GM21381 (cell line): ENCODE measurements at regions not wholly inside any gene's neighbourhood (a gene's known extent, or its start where the extent isn't known, plus 50 kb on each side); places are given as distances from the start of the nearest gene placed in this dataset.

Experiments used
- ATAC-seq: cut with Tn5 transposase; IDR thresholded peaks from one replicate; pipeline ENCODE4 v1.9.1; 2021; ENCODE audit warnings: mild to moderate bottlenecking, moderate library complexity; ENCODE audit not compliant: unreplicated experiment

DNA sequence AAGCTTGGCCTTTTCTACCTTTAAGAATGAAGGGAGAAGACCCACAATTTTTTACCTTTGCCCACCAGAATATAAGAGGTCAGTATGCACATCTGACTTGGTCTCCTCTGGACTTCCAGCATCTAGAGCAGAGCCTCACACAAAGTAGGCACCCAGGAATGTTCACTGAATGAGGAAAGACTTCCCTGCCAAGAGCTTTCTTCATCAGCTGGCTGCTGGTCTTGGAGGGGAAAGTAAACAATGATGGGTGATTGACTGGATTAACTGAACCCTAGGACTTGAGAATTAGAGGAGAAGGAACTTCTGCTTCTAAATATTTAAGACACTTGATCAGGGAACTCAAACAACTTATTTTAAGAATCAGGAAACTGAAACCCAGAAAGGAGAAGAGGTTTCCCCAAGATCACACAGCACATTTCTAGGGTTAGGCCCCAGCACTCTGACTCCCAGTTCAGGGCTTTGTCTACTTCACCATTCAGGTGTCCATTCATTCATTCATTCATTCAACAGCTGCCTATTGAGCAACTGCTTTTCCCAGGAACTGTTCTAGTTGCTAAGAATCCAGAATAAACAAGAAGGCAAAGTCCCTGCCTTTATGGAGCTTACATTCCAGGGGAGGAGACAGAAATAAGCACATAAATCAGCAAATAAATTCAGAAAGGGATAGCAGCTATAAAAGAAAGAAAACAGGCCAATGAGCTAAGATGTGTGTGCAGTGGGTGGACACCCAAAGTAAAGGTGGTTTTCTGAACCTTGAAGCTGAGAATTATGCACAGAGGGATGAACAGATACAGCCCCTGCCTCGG is 216.9 kb upstream of the LRFN2 start:
- ATAC-seq: no peak

DNA sequence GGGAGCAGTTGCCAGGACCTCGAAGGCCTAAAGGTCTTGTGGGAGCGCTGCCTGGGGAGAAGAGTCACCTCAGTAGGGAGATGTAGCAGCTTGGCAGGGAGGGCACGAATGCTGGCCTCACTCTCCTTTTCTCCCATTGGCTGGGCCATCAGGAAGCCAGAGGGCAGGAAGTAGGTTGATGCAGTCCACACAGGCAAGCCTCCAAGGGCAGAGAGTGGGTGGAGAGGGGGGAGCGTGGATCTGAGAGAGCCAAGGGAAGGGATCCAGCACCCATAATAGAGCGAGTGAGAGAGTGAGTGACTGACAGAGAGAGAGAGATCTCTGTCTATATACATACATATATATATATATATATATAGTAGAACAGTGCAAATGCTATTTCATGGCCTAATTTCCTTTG is 215.3 kb upstream of the LRFN2 start:
- ATAC-seq: no peak

DNA sequence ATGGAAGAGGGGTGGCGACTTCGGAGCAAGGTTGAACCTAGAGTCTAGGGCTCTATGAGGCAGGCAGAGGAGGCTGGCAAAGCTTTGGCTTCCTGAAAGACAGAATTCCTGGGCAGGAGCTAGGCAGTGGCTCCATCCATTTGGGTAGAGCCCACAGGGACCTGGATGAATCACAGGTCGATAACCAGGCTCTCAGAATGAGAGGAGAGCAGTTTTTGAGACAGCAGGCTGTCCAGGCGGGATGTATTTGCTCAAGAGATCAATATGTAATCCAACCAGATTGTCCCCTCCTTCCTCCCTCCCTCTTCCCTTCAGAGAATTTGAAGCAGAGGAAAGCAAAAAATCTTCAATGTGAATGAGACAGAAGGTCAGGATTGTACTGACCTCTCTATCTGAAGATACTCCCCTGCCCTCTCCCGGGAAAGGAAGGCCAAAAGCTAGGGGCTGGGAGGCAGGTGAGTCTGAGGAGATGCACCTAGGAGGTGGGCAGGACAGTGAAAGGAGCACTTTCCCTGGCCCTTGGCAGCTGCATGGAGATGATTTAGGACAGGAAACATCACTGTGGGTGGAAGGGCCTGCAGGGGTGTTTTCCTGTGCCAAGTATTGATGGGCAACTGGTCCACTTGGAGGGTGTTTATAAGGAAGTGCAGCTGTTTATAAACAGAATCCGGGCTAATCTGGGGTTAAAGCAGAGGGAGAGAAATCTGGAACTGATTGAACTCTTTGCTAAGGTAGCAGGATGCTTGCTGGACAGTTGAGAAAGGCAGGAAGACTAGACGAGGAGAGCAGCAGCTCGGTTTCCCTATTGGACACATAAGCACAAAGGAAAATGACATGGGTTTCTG is 212.4 kb upstream of the LRFN2 start:
- no peak for ATAC-seq

DNA sequence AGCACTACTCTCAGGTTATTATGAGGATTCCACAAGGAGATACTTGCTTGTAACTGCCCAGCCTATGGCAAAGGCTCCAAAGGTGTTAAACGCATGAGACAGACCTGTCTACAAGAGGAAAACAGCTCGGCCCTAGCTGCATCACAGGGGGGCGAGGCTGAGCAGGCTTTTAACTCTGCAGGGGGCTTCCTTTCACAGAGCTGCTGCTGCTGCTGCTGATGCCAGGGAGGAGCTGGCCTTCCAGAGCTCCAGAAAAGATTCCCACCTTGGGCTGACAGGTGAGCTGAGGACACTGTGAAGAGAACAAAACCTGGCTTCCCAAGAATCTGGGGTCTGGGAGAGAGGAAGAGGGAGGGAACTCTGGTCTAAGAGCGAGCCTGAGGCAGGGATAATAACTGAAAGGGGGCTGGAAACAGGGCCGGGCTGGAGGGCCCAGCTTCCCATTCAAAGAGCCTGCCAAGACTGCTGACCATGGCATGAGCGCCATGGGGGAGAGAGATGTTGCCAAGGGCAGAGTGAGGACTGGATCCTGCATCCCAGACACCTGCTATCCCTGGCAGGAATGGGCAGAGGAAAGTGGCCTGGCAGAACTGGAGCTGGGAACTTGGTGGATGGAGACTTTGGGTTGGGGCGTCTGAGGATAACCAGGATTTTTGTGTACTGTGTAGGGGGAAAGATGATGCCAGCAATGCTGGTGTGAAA is 211.1 kb upstream of the LRFN2 start:
- no peak for ATAC-seq

DNA sequence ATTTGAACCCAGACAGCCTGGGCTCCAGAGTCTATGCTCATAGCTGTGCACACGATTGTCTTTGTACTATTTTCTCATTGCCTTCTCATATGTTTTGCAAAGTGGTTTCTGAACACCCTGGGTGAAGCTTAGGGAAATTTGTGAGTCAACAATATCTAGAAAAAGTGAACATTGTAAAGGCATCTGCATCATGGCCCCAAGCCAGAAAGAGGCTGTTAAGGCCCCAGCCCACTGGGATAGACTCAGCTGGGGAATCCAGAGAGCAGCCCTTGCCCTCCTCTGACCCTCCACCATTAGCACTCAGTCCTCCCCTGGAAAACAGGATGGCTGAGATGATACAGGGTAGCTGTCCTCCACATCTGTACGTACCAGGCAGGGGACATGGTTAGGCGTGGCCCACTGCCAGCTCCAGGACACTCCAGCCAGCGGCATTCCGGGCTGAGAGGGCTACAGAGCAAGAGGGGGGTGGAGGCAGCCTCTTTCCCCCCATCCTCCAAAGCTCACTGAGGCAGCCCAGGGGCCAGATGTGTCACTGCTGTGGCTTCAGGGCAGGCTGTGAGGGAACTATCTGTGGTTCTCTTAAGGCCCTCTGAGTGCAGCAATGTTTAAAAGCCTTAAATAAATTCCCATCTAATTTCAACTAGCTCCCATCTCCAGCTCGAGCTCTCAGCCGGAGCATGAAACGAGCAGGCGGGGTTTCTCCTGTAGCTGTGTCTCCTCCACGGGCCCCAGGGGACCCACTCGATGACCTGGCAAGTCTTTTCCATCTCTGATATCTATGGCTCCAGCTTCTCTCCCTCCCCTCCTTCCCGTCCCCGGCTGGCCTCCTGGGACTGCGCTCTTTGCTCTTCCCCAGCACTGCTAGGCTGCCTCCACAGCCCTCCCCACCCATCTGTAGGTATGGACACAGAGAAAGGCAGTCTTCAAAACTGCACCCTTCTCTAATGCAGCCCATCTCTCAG is 209.4 kb upstream of the LRFN2 start:
- no peak for ATAC-seq

DNA sequence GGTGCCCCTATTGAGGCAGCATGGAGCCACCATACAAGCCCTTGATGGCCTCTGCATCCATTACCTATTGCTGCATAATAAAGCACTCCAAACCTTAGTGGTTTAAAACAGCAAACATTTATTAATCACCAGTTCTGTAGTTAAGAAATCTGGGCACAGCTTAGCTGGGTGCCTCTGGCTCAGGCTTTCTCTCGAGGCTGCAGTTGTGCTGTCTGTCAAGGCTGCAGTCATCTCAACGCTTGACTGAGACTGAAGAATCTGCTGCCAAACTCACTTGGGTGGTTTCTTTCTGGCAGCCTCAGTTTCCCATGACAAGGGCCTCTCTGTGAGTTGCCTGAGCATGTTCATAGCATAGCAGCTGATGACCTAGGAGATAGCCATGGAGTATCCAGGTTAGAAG is 207.4 kb upstream of the LRFN2 start:
- ATAC-seq: no peak

DNA sequence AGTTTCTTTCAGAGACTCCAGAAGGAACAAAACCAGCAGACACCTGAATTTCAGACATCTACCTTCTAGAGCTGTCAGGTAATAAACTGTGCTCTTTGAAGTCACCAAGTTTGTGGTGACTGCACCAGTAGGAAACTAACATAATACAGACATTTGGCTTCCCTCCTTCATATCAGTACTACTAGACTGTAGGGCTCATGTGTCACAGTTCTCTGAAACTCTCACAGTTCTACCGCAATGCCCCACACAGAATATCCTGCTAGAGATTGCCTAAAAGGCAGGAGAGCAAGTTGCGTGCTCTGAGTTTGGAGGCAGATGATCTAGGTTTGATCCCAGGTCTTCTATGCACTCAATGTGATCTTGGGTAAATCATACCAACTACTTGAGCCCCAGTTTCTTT is 205.0 kb upstream of the LRFN2 start:
- ATAC-seq: no peak

DNA sequence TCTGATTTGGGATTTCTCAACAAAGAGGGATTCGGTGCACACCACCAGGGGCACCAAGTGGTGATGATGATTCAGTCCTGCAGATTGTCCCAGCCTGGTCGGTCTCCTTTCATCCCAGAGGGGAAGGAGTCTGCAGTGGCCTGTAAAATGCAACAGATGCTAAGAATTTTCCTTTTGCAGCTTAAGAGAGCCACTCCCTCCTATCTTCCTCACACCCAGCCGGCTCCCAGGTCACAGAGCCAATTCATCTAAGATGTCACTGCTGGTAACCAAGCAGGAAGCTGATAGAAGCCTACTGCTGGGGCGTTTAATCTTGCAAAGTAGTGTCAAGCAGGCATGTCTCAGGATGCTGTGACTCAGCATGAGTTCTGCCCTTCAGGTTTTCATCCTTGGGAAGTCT is 203.8 kb upstream of the LRFN2 start:
- ATAC-seq: no peak

DNA sequence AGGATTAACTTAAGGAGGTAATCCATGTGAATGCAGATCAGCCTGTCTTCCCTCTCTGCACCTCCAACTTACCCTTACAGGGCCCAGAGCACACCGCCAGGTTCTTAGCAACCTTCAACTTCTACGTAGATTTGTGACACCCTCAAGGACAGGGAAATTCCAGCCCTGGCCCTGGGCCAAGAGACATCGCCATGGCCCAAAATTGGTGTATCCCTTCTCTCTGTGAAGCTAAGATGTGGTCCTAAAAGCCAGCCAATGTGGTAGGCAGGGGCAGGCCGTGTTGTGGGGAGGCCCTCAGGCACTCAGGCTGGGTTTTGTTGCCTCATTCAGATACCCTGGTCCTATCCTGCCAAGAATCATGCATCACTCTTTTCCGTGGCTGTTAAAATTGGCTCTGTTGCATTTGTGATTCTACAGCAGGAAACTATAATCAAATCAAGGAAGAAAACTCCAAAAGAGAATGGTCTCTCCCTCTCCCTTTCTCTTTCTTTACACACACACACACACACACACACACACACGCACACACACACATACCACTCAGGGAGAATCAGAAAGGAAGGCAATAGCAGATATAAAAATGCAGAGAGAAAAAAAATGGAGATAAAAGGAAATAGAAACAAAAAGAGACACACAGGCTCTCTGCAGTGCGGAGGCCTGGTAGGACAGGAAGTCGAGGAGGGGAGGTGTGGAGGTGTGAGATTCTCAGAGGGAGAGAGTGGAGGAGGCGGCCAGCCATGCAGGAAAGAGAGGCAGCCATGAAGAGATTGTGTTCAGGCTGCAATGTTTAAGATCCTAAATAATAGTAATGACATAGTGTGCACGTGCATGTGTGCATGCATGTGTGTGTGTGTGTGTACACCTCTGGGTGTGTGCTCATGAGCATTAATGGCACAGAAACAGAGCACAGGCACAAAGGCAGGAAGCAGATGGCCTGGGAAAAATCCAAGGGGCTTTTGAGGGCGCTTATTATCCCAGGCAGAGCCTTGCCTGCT is 201.8 kb upstream of the LRFN2 start:
- ATAC-seq: peak; percentile 69

DNA sequence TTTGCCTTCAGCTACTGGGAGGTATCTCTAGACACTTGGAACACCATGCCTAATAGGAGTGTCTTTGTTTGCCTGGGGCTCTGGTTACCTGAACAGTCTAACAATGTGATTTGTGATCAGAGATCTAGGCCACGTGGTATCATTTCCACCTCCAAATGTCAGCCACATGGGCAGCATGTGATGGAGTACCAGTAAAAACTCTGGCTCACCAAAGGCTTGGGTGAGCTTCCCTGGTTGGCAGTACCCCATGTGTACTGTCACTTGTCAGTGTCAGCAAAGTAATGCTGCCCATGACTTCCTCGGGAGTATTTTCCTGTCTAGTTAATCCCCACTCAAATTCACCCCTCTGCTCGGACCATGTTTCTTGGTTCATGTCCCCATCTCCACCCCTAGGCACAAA is 195.2 kb upstream of the LRFN2 start:
- no peak for ATAC-seq

DNA sequence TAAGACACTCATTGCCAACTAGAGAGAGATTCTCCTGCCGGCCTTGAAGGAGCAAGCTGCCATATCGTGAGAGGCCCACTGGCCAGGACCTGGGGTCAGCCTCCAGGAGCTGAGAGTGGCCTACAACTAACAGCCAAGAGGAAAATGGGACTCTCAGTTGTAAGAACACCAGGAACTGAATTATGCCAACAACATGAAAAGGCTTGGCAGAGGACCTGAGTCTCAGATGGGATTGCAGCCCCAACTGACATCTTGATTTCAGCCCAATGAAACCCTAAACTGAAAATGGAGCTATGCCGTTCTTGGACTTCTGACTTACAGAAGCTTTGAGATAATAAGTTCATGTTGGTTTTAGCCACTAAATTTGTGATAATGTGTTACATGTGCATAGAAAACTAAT is 193.5 kb upstream of the LRFN2 start:
- ATAC-seq: no peak

DNA sequence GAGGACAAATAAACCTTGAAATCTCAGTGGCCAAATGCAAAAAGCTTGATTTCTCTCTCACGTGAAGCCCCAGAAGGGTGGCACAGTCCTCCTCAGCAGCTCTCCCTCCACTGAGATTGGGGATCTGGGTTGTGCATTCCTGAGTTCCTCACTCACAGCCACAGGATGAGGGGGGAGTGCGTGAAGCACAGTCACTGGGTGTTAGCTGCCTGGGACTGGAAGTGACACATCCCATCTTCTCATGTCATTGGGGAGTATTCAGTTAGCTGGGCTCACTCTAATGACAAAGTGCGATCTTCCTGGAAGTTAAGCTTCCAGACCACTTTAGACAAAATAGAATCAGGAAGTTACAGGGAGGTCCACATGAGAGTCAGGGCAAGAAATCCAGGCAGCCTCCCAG is 192.2 kb upstream of the LRFN2 start:
- ATAC-seq: no peak

DNA sequence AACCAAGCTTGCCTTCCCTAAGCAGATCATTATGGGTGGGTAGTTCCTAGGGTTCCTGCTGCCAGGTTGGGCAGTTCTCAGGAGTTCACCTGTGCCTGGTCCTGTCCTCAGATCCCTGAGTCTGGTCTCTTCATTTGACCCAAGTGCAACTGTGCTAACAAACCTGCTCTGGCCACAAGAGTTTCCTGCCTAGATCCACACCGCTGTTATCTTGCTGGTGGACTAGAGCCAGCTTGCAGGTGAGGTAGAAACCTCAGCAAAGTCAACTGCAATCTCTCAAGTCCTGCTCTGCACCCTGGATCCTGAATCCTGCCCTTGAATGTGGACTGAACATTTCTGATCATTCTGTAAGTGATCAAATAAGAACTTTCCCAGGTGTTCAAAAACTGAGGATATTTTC is 191.8 kb upstream of the LRFN2 start:
- ATAC-seq: no peak

DNA sequence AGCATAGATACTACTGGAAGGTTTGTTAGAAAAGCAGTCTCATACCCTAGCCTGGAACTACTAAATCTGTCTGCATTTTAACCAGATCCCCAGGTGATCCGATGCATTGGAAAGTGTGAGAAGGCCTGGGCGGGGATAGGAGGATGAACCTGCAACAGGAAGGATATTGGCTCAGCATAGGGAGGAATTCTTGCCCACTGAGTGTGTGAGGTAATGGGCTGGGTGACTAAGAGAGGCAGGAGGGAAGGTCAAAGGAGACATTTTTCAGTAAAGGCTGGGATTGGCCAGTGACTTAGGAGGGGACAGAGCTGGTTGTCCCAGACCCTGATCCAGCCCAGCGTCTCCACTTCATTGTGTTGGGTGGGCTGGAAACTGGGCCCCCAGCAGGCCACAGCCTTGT is 191.0 kb upstream of the LRFN2 start:
- no peak for ATAC-seq

DNA sequence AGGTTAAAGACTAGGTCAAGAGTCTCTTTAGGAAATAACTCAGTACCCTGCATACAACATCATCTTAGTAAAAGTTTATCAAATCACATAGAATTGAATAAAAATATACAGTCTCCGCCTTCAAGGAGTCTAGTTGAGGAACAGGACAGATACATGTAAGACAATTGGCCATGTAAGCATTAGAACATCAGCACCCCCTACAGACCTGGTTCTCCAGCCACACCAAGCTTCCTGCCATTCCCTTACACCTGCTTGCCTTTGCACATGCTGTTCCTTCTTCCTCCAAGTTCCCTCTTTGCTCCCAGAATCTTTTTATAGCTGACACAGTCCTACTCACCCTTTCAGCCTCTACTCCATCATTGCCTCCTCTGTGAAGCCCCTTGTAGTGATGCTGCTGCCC is 187.8 kb upstream of the LRFN2 start:
- no peak for ATAC-seq

DNA sequence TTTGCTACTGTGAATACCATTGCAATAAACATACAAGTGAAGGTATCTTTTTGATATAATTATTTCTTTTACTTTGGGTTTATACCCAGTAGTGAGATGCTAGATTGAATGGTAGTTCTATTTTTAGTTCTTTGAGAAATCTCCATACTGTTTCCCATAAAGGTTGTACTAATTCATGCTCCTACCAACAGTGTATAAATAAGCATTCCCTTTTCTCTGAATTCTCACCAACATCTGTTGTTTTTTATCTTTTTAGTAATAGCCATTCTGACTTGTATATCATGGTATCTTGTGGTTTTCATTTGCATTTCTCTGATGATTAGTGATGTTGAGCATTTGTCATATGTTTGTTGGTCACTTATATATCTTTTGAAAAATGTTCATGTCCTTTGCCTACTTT is 183.6 kb upstream of the LRFN2 start:
- no peak for ATAC-seq

DNA sequence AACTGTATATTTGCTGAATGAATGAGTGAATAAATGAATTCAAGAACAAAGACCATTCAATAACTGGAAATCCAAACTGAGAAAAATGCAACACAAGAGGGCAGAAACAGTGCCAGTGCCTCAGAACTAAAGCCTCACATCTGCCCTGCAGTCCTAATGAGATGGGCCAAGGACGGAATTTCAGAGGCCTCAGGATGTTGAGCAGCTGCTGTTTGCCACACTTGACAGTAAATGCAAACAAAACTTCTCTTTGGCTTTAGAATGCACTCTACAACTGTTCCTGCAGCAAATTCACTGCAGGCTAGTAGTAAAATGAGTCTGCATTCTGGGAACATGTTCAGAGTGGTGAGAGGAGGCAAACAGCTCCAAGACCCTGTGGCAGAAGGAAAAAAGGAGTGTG is 177.6 kb upstream of the LRFN2 start:
- ATAC-seq: no peak

DNA sequence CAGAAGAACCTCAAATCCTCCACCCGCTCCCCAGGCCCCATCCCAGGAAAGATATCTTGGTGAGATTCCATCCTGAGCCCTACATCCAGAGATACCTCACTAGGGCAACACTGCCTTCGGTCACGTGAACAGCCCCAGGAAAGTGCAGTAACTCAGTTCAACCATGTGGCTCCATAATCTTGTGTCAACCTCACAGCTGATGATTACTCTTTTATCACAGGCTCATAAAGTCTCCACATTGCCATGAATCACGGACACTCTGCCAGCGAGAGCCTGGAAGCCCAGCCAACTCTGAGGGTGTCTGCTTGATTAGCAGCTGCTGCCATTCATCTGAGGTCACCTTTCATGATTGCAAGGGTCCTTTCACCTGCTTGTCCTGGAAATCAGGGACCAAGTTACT is 175.8 kb upstream of the LRFN2 start:
- ATAC-seq: no peak

DNA sequence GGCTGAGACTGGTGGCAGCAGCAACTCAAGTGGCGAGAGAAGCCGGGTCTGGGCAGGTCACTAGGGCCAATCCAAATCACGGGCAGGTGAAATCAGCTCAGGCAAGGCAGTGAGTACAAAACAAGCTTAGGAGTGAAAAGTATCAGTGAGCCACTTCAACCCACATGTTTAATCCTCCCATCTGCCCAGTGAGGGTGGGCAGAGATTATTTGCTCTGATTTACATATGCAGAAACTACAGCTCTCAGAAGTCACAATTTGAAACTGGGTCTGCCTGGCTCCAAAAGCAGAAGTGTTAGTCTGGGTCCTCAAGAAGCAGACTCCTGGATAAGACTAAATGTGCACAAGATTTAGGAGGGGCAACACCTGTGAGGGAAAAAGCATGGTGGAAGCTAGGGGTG is 173.7 kb upstream of the LRFN2 start:
- ATAC-seq: no peak
